ENCODE measurements at regions not wholly inside any gene's neighbourhood (a gene's known extent, or its start where the extent isn't known, plus 50 kb on each side); places are given as distances from the start of the nearest gene placed in this dataset.

- no peak for DNase-seq (ENCODE audit: low read depth, low spot score)
- no peak for TF ChIP-seq CTCF (IDR thresholded peaks at IDR 0.05; ENCODE audit: insufficient read depth, low read length, missing control alignments)
- ChIA-PET CTCF (no interaction called here), POLR2A (no interaction called here)
- H3K4me3 ChIP-seq (ENCODE audit: low read depth, low read length): no peak overlapping the region
These were observed 616.7 kb upstream of the DAB2 start for GRCh38 chr5:40041452-40041851.

GRCh38 chr5:40037713-40038112 lies 612.9 kb upstream of the DAB2 start:
- CTCF ChIA-PET: no interaction called here
- TF ChIP-seq CTCF (IDR thresholded peaks at IDR 0.05; ENCODE audit: insufficient read depth, low read length, missing control alignments): no peak

GRCh38 chr5:40034441-40034840 lies 609.7 kb upstream of the DAB2 start:
- no peak for DNase-seq (ENCODE audit: low read depth, low spot score)
- TF ChIP-seq CTCF (IDR thresholded peaks at IDR 0.05; ENCODE audit: insufficient read depth, low read length, missing control alignments): no peak
- CTCF ChIA-PET: no interaction called here
- POLR2A ChIA-PET: no interaction called here
- H3K4me3 ChIP-seq (ENCODE audit: low read depth, low read length): no peak overlapping the region

More at GRCh38 chr5:40037713-40038112, 612.9 kb upstream of the DAB2 start:
- POLR2A ChIA-PET: no interaction called here
- H3K4me3 ChIP-seq (ENCODE audit: low read depth, low read length): no peak overlapping the region
- DNase-seq (ENCODE audit: low read depth, low spot score): no peak

- H3K4me3 ChIP-seq (ENCODE audit: low read depth, low read length): no peak overlapping the region
- DNase-seq (ENCODE audit: low read depth, low spot score): no peak
- no peak for TF ChIP-seq CTCF (IDR thresholded peaks at IDR 0.05; ENCODE audit: insufficient read depth, low read length, missing control alignments)
- CTCF ChIA-PET: no interaction called here
- POLR2A ChIA-PET: no interaction called here
These were observed 608.6 kb upstream of the DAB2 start for GRCh38 chr5:40033411-40033810.

GRCh38 chr5:40033009-40033408 lies 608.2 kb upstream of the DAB2 start:
- H3K4me3 ChIP-seq (ENCODE audit: low read depth, low read length): no peak overlapping the region
- no peak for DNase-seq (ENCODE audit: low read depth, low spot score)
- no peak for TF ChIP-seq CTCF (IDR thresholded peaks at IDR 0.05; ENCODE audit: insufficient read depth, low read length, missing control alignments)
- ChIA-PET CTCF (no interaction called here), POLR2A (no interaction called here)

- CTCF ChIA-PET: interaction anchor here (0.6 kb wide), 1 partner anchor 12 kb away, joined by 4 read pairs; no protein-coding TSS in a partner anchor
- no peak for DNase-seq (ENCODE audit: low read depth, low spot score)
- no peak for TF ChIP-seq CTCF (IDR thresholded peaks at IDR 0.05; ENCODE audit: insufficient read depth, low read length, missing control alignments)
- no peak overlapping the region for H3K4me3 ChIP-seq (ENCODE audit: low read depth, low read length)
- POLR2A ChIA-PET: no interaction called here
These were observed 605.9 kb upstream of the DAB2 start for GRCh38 chr5:40030661-40031060.
